Thymus (tissue), 11 donors: ENCODE measurements at regions not wholly inside any gene's neighbourhood (a gene's known extent, or its start where the extent isn't known, plus 50 kb on each side); places are given as distances from the start of the nearest gene placed in this dataset.

ENCODE experiments used
- DNase-seq, 9 donors: peaks; one replicate each; pipeline ENCODE4 v3.0.0-alpha.2; 2013; ENCODE audit warnings: low spot score in 9 of 9, low read depth in 6 of 9, missing footprints in 1 of 9
- H3K27ac ChIP-seq, 2 donors: one replicate each; pipeline ENCODE4 v1.5.1; 2013; ENCODE audit warnings: control low read depth in 1 of 2, low read depth in 1 of 2, low read length in 1 of 2, mild to moderate bottlenecking in 1 of 2, moderate library complexity in 1 of 2
- H3K27me3 ChIP-seq, 2 donors: one replicate each; pipeline ENCODE4 v1.5.1; 2013; ENCODE audit warnings: low read length in 1 of 2; ENCODE audit not compliant: control insufficient read depth in 2 of 2, insufficient read depth in 1 of 2
- H3K36me3 ChIP-seq, 2 donors: one replicate each; pipeline ENCODE4 v1.5.1; 2013; ENCODE audit warnings: low read length in 1 of 2, mild to moderate bottlenecking in 1 of 2, moderate library complexity in 1 of 2; ENCODE audit not compliant: control insufficient read depth in 2 of 2, insufficient read depth in 2 of 2
- H3K4me1 ChIP-seq, 2 donors: one replicate each; pipeline ENCODE4 v1.5.1; 2013; ENCODE audit warnings: low read length in 2 of 2; ENCODE audit not compliant: control insufficient read depth in 2 of 2, insufficient read depth in 2 of 2
- H3K4me3 ChIP-seq, 2 donors: one replicate each; pipeline ENCODE4 v1.5.1; 2013; ENCODE audit warnings: low read length in 2 of 2, control low read depth in 1 of 2, mild to moderate bottlenecking in 1 of 2
- H3K9me3 ChIP-seq, 2 donors: one replicate each; pipeline ENCODE4 v1.5.1; 2013; ENCODE audit warnings: low read length in 1 of 2, mild to moderate bottlenecking in 1 of 2; ENCODE audit not compliant: control insufficient read depth in 2 of 2, insufficient read depth in 1 of 2
- WGBS: extraction: QIAGEN DNeasy Blood & Tissue Kit; methylation state at CpG from one replicate; pipeline ENCODE4 v1.1.7; 2013; 5-methylcytosine and 5-hydroxymethylcytosine counted together
- donor health status: healthy.

DNA sequence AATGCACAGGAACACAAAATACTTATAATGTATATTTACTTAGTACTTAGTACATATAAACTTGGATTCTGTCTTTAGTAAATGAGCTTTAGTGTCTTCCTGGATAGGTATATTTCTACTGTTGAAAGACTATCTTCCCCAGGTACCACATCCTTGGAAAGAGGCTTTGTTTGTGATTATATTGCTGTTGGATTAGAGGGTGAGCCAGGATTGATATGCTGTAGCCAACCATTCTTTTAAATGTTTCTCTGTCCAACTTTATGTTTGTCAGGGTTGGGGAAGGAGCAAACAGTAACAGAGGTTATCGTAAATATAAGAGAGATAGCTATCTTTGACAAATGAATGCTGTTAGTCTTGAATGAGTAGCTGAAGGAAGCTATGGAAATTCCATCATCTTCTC, 213.2 kb downstream of the SPRY1 start:
- peaks cover 2 to 7% of the 10 kb centered on the region in 2 donors for H3K4me1 ChIP-seq
- H3K9me3 ChIP-seq, result no peaks in the 10 kb centered on the region
- no peak overlapping the region for H3K27ac ChIP-seq
- DNase-seq, result no peak
- no peaks in the 10 kb centered on the region for H3K36me3 ChIP-seq
- H3K27me3 ChIP-seq, result no peaks in the 10 kb centered on the region
- H3K4me3 ChIP-seq, result no peak overlapping the region
- WGBS, result 100% methylated on average over 1 of the region's 1 CpG

DNA sequence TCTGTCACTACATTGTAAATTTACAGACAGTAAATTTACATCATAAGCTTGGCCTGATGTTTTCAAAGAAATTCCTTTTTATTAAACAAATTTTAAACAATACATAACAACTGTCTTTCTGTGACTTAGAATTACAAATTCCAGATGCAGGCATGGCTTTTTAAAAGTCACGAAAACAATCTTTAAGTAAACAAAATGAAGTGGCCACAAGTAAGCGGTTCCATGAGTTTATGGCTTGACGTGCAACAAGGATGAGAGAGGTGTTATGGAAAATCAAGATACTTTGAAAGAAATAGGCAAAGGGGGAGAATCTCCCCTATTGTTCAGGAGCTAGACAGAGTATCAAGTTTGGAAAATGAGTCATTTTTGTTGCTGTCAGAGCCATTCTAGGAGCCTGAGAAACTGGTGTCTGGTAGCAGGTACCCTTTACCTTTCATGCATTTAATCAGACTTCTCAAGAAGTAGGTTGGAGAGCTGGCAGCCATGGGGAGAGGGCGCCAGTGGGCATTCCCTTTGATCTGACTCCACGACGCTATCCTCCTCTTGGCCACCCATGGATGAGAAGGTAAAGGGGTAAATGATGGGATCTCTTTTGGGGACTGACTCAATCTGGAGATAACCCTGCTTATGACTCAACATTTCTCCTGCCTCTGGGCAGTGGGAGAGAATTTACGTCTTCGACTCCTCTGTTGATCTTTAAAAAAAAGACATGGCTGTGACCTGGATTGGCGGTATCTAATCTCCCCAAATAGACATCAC, 217.2 kb downstream of the SPRY1 start:
- Histone ChIP-seq H3K36me3 (no peaks in the 10 kb centered on the region), H3K27me3 (no peaks in the 10 kb centered on the region), H3K27ac (no peak overlapping the region), H3K4me1 (peaks cover 6 to 9% of the 10 kb centered on the region in 2 donors), H3K9me3 (no peaks in the 10 kb centered on the region), H3K4me3 (no peak overlapping the region)
- DNase-seq, result no peak
- over 99% methylated on average over 9 of the region's 9 CpGs for WGBS

DNA sequence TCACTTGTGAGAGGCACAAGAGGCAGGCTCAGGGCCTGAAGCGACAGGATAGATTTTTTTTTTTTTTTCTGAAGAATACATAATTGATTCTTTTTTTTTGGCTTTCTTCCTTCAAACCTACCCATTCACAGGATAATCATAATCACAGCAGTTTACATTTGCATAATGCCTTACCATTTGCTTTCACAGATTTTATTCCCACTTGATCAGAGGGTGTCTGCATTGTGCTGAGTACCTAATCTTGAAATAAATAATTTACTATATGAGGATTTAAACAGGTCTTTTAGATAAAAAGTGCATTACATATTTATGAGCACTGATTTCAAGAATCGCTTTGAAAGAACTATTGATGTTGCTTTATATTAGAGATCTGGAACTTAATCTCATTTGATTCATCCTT, 219.3 kb downstream of the SPRY1 start:
- no peak for DNase-seq
- Histone ChIP-seq H3K27ac (no peak overlapping the region), H3K9me3 (no peaks in the 10 kb centered on the region), H3K4me3 (no peak overlapping the region), H3K36me3 (no peaks in the 10 kb centered on the region), H3K4me1 (peaks cover 6 to 9% of the 10 kb centered on the region in 2 donors), H3K27me3 (no peaks in the 10 kb centered on the region)
- WGBS, result 97% methylated on average over 2 of the region's 2 CpGs

DNA sequence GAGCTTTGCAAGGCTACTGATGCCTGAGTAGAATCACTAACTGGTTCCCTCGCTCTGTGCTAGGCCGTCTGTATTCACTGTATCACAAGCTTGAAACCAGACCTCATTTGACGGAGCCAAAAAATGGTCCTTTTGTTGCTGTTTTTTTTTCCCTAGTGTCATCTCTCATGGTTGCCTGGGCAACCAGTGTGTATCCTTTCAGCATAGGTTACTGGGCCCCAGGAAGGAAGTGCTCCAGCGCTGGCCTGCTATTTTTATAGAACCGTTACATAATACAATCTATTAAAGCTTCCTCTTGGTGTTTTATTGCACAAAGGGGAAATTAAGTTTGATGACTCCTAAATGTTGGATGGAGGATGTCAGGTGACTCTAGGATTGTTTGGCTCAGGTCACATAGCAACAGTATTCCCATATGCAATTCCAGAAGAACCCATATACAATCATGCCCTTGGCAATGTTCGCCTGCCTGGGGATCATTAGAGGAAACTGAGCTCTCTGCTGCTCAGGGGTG, 220.4 kb downstream of the SPRY1 start:
- peak overlapping the region in 1 of 2 donors; percentile 46 for H3K27ac ChIP-seq
- 26% methylated on average over 6 of the region's 6 CpGs for WGBS
- DNase-seq, result peak; percentile 34 to 86 (median 56)

DNA sequence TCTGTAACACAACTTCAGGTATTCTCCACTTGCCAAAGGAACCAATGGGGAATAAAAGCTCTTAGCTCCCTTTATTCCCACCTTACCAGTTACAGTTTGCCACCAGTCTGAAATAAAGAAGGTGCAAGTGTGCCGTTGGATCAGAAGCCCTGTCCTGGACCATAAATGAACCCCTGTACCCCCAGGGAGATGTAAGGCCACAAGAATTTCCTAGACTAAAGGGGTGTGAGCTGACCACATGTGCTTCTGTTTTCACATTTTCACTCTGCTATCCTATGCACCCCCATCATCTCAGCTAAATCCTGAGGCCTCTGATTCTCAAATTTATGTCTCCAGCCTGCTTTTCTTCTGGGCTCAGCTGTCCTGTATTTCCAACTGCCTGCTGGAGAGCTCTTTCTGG, 221.2 kb downstream of the SPRY1 start:
- Histone ChIP-seq H3K27ac (no peak overlapping the region), H3K36me3 (no peaks in the 10 kb centered on the region), H3K4me1 (peaks cover 6 to 9% of the 10 kb centered on the region in 2 donors), H3K9me3 (no peaks in the 10 kb centered on the region), H3K4me3 (no peak overlapping the region), H3K27me3 (no peaks in the 10 kb centered on the region)
- no peak for DNase-seq
- 98% methylated on average over 1 of the region's 1 CpG for WGBS

More for the DNA sequence above, 220.4 kb downstream of the SPRY1 start:
- Histone ChIP-seq H3K4me1 (peaks cover 6 to 9% of the 10 kb centered on the region in 2 donors), H3K27me3 (no peaks in the 10 kb centered on the region), H3K4me3 (no peak overlapping the region), H3K36me3 (no peaks in the 10 kb centered on the region), H3K9me3 (no peaks in the 10 kb centered on the region)

DNA sequence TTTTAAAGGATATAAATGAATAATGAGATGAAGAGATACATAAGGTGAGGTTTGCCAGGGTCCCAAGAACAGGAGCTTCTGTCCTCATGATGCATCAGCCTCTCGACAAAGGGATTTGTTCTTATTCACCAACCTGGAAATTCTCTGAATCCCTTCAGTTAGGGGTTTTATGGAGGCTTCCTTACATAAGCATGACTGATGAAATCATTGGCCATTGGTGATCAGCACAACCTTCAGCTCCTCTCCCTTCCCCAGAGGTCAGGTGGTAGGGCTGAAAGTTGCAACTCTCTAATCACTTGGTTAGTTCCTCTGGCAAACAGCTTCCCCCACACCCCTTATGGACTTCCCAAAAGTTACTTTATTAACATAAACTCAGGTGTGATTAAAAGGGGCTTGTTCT, 222.0 kb downstream of the SPRY1 start:
- Histone ChIP-seq H3K36me3 (no peaks in the 10 kb centered on the region), H3K4me3 (no peak overlapping the region), H3K9me3 (no peaks in the 10 kb centered on the region), H3K27ac (no peak overlapping the region), H3K27me3 (no peaks in the 10 kb centered on the region), H3K4me1 (peaks cover 6 to 9% of the 10 kb centered on the region in 2 donors)
- no peak for DNase-seq
- WGBS, result 100% methylated on average over 1 of the region's 1 CpG

DNA sequence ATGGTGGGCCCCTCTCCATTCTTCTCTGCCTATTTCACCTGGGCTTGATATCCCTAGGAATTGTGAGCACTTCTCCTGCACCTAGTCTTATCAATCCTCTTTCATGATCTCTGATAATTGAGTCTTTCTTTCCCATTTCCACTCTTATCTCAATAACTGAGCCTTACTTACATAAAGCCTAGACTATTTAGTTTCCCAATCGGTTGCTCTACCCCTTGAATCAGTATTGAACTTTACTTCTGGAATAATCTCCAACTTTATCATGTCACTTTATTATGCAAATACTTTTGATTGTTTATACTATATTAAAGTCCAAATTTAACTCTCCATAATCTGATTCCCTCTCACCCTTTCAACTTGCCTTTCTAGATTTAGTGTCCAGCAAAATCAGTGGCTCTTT, 222.7 kb downstream of the SPRY1 start:
- Histone ChIP-seq H3K27me3 (no peaks in the 10 kb centered on the region), H3K27ac (no peak overlapping the region), H3K4me1 (peaks cover 6 to 9% of the 10 kb centered on the region in 2 donors), H3K4me3 (no peak overlapping the region), H3K9me3 (no peaks in the 10 kb centered on the region), H3K36me3 (no peaks in the 10 kb centered on the region)
- no peak for DNase-seq
- WGBS, result 97% methylated on average over 1 of the region's 1 CpG

DNA sequence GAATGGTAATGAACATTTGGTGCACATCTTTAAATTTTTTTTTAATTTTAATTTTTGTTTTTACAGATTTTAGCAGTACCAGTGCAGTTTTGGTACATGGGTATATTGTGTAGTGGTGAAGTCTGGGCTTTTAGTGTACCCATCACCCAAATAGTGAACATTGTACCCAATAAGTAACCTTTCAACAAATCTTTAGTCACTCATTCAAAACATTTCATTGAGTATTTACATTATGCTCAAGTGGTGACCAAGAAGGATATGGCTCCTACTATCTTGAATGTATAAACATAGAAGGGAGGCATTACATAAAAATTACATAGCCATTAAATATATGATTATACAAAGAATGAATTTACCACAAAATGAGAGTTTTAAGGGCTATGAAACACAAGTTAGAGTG, 223.3 kb downstream of the SPRY1 start:
- peaks cover 6 to 9% of the 10 kb centered on the region in 2 donors for H3K4me1 ChIP-seq
- no peaks in the 10 kb centered on the region for H3K27me3 ChIP-seq
- H3K9me3 ChIP-seq, result no peaks in the 10 kb centered on the region
- no peaks in the 10 kb centered on the region for H3K36me3 ChIP-seq
- no peak for DNase-seq
- H3K4me3 ChIP-seq, result no peak overlapping the region
- no peak overlapping the region for H3K27ac ChIP-seq

DNA sequence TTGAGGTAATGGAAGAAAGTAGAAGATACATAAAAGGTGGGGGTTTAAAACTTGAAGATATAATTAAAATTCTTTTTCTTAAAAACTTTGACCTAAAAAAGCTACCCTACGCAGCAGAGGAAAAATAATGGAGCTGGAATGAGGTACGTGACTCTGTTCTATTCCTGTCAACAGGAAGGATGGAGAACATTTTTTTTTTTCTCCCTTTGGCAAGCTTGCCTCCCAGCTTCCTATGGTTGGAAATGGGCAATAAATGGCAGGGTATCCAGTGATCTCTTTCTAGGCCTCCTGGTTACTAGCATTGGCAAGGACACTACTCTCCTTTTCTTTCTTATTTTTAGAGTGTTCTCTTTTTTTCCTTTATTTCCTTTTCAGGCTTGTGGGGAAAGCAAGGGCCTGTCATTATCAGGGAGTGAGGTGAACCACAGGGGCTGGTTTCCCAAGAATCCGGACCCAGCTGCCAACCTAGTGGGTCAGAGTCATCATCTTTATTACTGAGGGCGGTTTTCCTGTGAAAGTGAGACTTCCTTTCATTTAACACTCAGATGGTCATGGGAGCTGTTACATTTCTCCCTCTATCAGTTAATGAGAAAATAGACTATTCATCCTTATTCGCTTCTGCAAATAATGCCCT, 224.6 kb downstream of the SPRY1 start:
- WGBS, result 43% methylated on average over 5 of the region's 5 CpGs
- Histone ChIP-seq H3K9me3 (no peaks in the 10 kb centered on the region), H3K4me3 (no peak overlapping the region), H3K27me3 (no peaks in the 10 kb centered on the region), H3K27ac (no peak overlapping the region), H3K36me3 (no peaks in the 10 kb centered on the region), H3K4me1 (peaks cover 6 to 9% of the 10 kb centered on the region in 2 donors)
- DNase-seq, result no peak
